D721Med (cell line): ENCODE measurements at regions not wholly inside any gene's neighbourhood (a gene's known extent, or its start where the extent isn't known, plus 50 kb on each side); places are given as distances from the start of the nearest gene placed in this dataset.

ENCODE experiments used
- DNase-seq: peaks from one replicate; pipeline ENCODE4 v3.0.0; 2011; ENCODE audit warnings: low spot score; ENCODE audit not compliant: insufficient read length
- FAIRE-seq: peaks from 2 replicates; lab custom pipeline; 2011; peaks lifted over from hg19 to GRCh38; lab: Jason Lieb, UNC
- CTCF ChIP-seq: IDR thresholded peaks from 2 replicates; pipeline ENCODE4 v1.5.1; 2012; ENCODE audit warnings: mild to moderate bottlenecking, control low read depth; ENCODE audit not compliant: insufficient read depth; ENCODE audit errors: missing control alignments

GRCh38 chrX:46407036-46407752, 138.0 kb downstream of the ZNF674 start:
- TF ChIP-seq CTCF, result no peak
- DNase-seq (no peak), FAIRE-seq (no peak)

- TF ChIP-seq CTCF, result no peak
- no peak for FAIRE-seq
- no peak for DNase-seq
Measured at GRCh38 chrX:46404774-46405173, 140.4 kb downstream of the ZNF674 start.

GRCh38 chrX:46400530-46401443, 144.4 kb downstream of the ZNF674 start:
- DNase-seq, result no peak

GRCh38 chrX:46398874-46399273, 146.3 kb downstream of the ZNF674 start:
- DNase-seq, result no peak
- no peak for TF ChIP-seq CTCF
- no peak for FAIRE-seq

More at GRCh38 chrX:46400530-46401443, 144.4 kb downstream of the ZNF674 start:
- no peak for TF ChIP-seq CTCF
- no peak for FAIRE-seq

- no peak for TF ChIP-seq CTCF
- FAIRE-seq (no peak), DNase-seq (no peak)
Measured at GRCh38 chrX:46398126-46398525, 147.1 kb downstream of the ZNF674 start.

GRCh38 chrX:46386511-46386910, 158.7 kb downstream of the ZNF674 start:
- FAIRE-seq (no peak), DNase-seq (no peak)
- no peak for TF ChIP-seq CTCF
